ENCODE measurements at regions not wholly inside any gene's neighbourhood (a gene's known extent, or its start where the extent isn't known, plus 50 kb on each side); places are given as distances from the start of the nearest gene placed in this dataset.

DNA sequence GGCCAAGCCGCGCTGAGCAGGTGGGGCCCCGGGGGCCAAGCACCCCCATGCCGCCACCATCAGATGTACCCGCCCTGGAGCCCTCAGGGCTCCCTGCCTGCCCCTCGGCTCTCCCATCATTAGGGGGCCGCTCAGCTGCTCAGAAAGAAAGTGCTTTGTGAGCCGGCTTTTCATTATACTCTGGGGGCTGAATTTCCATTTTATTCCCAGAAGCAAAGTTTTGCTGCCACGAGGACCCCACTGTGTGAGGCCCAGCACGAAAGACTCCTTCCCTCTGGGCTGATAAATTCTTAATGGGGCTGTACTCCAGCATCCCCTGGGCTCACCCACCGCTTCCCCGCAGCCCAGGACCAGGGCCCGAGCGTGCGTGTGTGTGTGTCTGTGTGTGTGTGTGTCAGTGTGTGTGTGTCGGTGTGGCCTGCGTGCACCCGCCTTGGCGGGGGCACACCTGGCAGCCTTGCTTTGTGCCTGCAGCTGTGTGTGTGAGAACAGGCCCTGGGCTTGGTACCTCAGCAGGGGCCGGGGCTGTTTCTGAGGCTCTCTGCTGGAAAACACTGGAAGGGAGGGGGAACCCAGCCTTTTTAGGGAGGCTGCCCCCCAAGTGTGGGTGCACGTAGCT, 103.0 kb upstream of the GSE1 start:
- TF ChIP-seq, protein P1, sequence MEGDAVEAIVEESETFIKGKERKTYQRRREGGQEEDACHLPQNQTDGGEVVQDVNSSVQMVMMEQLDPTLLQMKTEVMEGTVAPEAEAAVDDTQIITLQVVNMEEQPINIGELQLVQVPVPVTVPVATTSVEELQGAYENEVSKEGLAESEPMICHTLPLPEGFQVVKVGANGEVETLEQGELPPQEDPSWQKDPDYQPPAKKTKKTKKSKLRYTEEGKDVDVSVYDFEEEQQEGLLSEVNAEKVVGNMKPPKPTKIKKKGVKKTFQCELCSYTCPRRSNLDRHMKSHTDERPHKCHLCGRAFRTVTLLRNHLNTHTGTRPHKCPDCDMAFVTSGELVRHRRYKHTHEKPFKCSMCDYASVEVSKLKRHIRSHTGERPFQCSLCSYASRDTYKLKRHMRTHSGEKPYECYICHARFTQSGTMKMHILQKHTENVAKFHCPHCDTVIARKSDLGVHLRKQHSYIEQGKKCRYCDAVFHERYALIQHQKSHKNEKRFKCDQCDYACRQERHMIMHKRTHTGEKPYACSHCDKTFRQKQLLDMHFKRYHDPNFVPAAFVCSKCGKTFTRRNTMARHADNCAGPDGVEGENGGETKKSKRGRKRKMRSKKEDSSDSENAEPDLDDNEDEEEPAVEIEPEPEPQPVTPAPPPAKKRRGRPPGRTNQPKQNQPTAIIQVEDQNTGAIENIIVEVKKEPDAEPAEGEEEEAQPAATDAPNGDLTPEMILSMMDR (IDR thresholded peaks at IDR 0.05; ENCODE audit: low read depth, low read length) = no peak
- TF ChIP-seq EZH2phosphoT487 (IDR thresholded peaks at IDR 0.05; ENCODE audit: low read depth) = no peak
